GM23248 (cell line): ENCODE measurements at regions not wholly inside any gene's neighbourhood (a gene's known extent, or its start where the extent isn't known, plus 50 kb on each side); places are given as distances from the start of the nearest gene placed in this dataset.

Experiments used
- EZH2 ChIP-seq: fragments of 200-600 bp; sonication (generic); IDR thresholded peaks from 2 replicates; pipeline ENCODE4 v1.6.1; 2018; ENCODE audit warnings: antibody characterized with exemption, mild to moderate bottlenecking; ENCODE audit not compliant: insufficient read depth, poor library complexity, severe bottlenecking
- EZH2phosphoT487 ChIP-seq: fragments of 200-600 bp; sonication (generic); IDR thresholded peaks from 2 replicates; pipeline ENCODE4 v1.6.1; 2018; ENCODE audit warnings: antibody characterized with exemption, moderate library complexity, mild to moderate bottlenecking, low read depth; ENCODE audit not compliant: insufficient read depth

- TF ChIP-seq EZH2, result no peak
- no peak for TF ChIP-seq EZH2phosphoT487
These were observed 170.8 kb upstream of the PODXL start for GRCh38 chr7:131727189-131727588.
